ENCODE measurements at regions not wholly inside any gene's neighbourhood (a gene's known extent, or its start where the extent isn't known, plus 50 kb on each side); places are given as distances from the start of the nearest gene placed in this dataset.

- Histone ChIP-seq H3K4me3 (no peak overlapping the region), H3K36me3 (ENCODE audit: control insufficient read depth, insufficient read depth, low read length) (no peaks in the 10 kb centered on the region), H3K9me3 (replicated peaks; ENCODE audit: control insufficient read depth, insufficient read depth, low read depth, low read length) (no peaks in the 10 kb centered on the region), H3K4me1 (replicated peaks in 1 of 2; ENCODE audit: control insufficient read depth in 2 of 2, insufficient read depth in 2 of 2, low read length in 2 of 2) (peaks cover 0 to 3% of the 10 kb centered on the region in 2 experiments; a peak in 2 of 5 replicates), H3K9me1 (ENCODE audit: control insufficient read depth, insufficient read depth, low read length) (no peaks in the 10 kb centered on the region), H3K79me2 (ENCODE audit: control insufficient read depth, insufficient read depth, low read length) (no peaks in the 10 kb centered on the region), H3K4me2 (ENCODE audit: insufficient read depth, low read length) (no peak overlapping the region), H3K27me3 (ENCODE audit: control insufficient read depth in 2 of 2, insufficient read depth in 2 of 2, low read length in 2 of 2) (no peaks in the 10 kb centered on the region), H2AFZ (ENCODE audit: low read depth, low read length) (no peak overlapping the region), H4K20me1 (replicated peaks; ENCODE audit: control insufficient read depth, insufficient read depth, low read length) (no peaks in the 10 kb centered on the region), H3K27ac (ENCODE audit: extremely low read depth, low read depth, low read length) (no peak overlapping the region; the same call in 2 of the 3 replicates), H3K9ac (ENCODE audit: insufficient read depth in 1 of 2, low read depth in 2 of 2, low read length in 2 of 2) (no peak overlapping the region)
- in situ Hi-C loops (cut with MboI): no loop called here
- FAIRE-seq (no peak), ATAC-seq (no peak), DNase-seq (ENCODE audit: extremely low read depth in 1 of 4, low spot score in 3 of 4) (no peak)
- no TSS peak for BruUV-seq (replicated peaks)
- intact Hi-C loops (cut with micrococcal nuclease): no loop called here
- POLR2A ChIA-PET: interaction anchor here (0.7 to 1.3 kb wide), 2 partner anchors 12 to 29 kb away, joined by 3 read pairs; no protein-coding TSS in a partner anchor
- CTCF ChIA-PET (ENCODE audit: low intra/inter-chr PET ratio): no interaction called here
- 31% methylated on average over 2 of the region's 2 CpGs for WGBS (ENCODE audit: insufficient coverage, low coverage, missing lambda C conversion rate)
- TF ChIP-seq ZNF184 (CRISPR knock-in tag; IDR thresholded peaks at IDR 0.05): no peak
- no peak for TF ChIP-seq TARDBP (IDR thresholded peaks at IDR 0.05)
- no peak for TF ChIP-seq RAD51 (IDR thresholded peaks at IDR 0.05; ENCODE audit: borderline replicate concordance, low read depth)
- TF ChIP-seq MEF2D (tag; conservative IDR thresholded peaks at IDR 0.05; ENCODE audit: low read depth): no peak
- no peak for TF ChIP-seq KAT7 (CRISPR knock-in tag; IDR thresholded peaks at IDR 0.05; ENCODE audit: borderline replicate concordance)
- TF ChIP-seq WHSC1 (IDR thresholded peaks at IDR 0.05; ENCODE audit: low read length): no peak
- no peak for TF ChIP-seq ZFP1 (CRISPR knock-in tag; IDR thresholded peaks at IDR 0.05)
- no peak for TF ChIP-seq DPF2 (IDR thresholded peaks at IDR 0.05)
- TF ChIP-seq HMGXB4 (CRISPR knock-in tag; IDR thresholded peaks at IDR 0.05): no peak
- TF ChIP-seq KLF1 (tag; IDR thresholded peaks at IDR 0.05): no peak
- TF ChIP-seq STAG1 (CRISPR knock-in tag; IDR thresholded peaks at IDR 0.05; ENCODE audit: borderline replicate concordance): no peak
- TF ChIP-seq E4F1 (CRISPR knock-in tag; IDR thresholded peaks at IDR 0.05; ENCODE audit: borderline replicate concordance): no peak
- no peak for TF ChIP-seq BCOR (IDR thresholded peaks at IDR 0.05)
- no peak for TF ChIP-seq RBM15 (IDR thresholded peaks at IDR 0.05; ENCODE audit: insufficient read depth, low read length)
- TF ChIP-seq ZNF778 (CRISPR knock-in tag; IDR thresholded peaks at IDR 0.05): no peak
- TF ChIP-seq ZSCAN29 (IDR thresholded peaks at IDR 0.05): no peak
- TF ChIP-seq EP300 (IDR thresholded peaks at IDR 0.05; ENCODE audit: low read length): no peak
- no peak for TF ChIP-seq SETDB1 (IDR thresholded peaks at IDR 0.05; ENCODE audit: low read length)
- no peak for TF ChIP-seq NBN (IDR thresholded peaks at IDR 0.05; ENCODE audit: low read depth)
Observed at GRCh38 chr6:41996997-41997396, 53.3 kb upstream of the TAF8 start.

Data from K562 (cell line).